ENCODE measurements at regions not wholly inside any gene's neighbourhood (a gene's known extent, or its start where the extent isn't known, plus 50 kb on each side); places are given as distances from the start of the nearest gene placed in this dataset.

DNA sequence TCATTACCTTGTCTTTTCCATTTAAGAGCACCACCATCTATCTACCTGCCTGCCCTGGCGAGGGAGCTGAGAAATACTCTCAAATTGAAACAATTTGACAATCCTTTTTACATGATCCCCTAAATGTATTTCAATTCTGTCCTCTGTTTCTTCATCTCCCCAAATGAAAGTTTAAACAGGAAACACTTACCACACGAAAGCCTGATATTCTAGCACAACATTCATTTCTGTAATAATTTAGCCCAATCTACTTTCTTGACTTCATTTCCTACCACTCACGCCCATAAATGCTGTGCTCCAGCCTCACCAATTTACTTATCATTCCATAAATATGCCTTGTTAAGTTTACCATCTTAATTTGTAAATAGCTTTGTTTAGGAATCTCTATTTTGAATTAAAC, 89.8 kb upstream of the MS4A8 start:
- TF ChIP-seq, protein P1, sequence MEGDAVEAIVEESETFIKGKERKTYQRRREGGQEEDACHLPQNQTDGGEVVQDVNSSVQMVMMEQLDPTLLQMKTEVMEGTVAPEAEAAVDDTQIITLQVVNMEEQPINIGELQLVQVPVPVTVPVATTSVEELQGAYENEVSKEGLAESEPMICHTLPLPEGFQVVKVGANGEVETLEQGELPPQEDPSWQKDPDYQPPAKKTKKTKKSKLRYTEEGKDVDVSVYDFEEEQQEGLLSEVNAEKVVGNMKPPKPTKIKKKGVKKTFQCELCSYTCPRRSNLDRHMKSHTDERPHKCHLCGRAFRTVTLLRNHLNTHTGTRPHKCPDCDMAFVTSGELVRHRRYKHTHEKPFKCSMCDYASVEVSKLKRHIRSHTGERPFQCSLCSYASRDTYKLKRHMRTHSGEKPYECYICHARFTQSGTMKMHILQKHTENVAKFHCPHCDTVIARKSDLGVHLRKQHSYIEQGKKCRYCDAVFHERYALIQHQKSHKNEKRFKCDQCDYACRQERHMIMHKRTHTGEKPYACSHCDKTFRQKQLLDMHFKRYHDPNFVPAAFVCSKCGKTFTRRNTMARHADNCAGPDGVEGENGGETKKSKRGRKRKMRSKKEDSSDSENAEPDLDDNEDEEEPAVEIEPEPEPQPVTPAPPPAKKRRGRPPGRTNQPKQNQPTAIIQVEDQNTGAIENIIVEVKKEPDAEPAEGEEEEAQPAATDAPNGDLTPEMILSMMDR (IDR thresholded peaks at IDR 0.05) = no peak
- TF ChIP-seq POLR2AphosphoS5 (IDR thresholded peaks at IDR 0.05) (no peak), POLR2A (IDR thresholded peaks at IDR 0.05) (no peak), EP300 (IDR thresholded peaks at IDR 0.05) (no peak)
